GM13977 (cell line): ENCODE measurements at regions not wholly inside any gene's neighbourhood (a gene's known extent, or its start where the extent isn't known, plus 50 kb on each side); places are given as distances from the start of the nearest gene placed in this dataset.
"Not testable (repeated sequence)": the region's sequence is repeated elsewhere in the genome, so short reads cannot be mapped to it uniquely, and the experiment has no call there.

Experiments used
- DNase-seq: peaks from one replicate; pipeline ENCODE4 v3.0.0; 2012; ENCODE audit warnings: low spot score
- in situ Hi-C: fragments of 300-500 bp; cut with MboI; formaldehyde crosslinking; loops from one replicate; pipeline ENCODE4 v1.12.0; 2022; ENCODE audit warnings: low sequenced_read_pairs, low pct_unique_long_range_greater_than_20kb, mixed read lengths, inconsistent platforms; ENCODE audit not compliant: unreplicated experiment
- TF ChIP-seq, protein P1 (sequence below): IDR thresholded peaks from 2 replicates; pipeline ENCODE4 v1.5.1; 2012; ENCODE audit warnings: mild to moderate bottlenecking, control low read depth; ENCODE audit not compliant: insufficient read depth; ENCODE audit errors: extremely low read depth, missing control alignments

GRCh38 chr9:78407636-78408312 lies 110.8 kb downstream of the PSAT1 start:
- in situ Hi-C loops = no loop called here
- TF ChIP-seq, protein P1, sequence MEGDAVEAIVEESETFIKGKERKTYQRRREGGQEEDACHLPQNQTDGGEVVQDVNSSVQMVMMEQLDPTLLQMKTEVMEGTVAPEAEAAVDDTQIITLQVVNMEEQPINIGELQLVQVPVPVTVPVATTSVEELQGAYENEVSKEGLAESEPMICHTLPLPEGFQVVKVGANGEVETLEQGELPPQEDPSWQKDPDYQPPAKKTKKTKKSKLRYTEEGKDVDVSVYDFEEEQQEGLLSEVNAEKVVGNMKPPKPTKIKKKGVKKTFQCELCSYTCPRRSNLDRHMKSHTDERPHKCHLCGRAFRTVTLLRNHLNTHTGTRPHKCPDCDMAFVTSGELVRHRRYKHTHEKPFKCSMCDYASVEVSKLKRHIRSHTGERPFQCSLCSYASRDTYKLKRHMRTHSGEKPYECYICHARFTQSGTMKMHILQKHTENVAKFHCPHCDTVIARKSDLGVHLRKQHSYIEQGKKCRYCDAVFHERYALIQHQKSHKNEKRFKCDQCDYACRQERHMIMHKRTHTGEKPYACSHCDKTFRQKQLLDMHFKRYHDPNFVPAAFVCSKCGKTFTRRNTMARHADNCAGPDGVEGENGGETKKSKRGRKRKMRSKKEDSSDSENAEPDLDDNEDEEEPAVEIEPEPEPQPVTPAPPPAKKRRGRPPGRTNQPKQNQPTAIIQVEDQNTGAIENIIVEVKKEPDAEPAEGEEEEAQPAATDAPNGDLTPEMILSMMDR = no peak
- no peak for DNase-seq

GRCh38 chr9:78408388-78408787 lies 111.5 kb downstream of the PSAT1 start:
- TF ChIP-seq, protein P1 = no peak
- no peak for DNase-seq
- in situ Hi-C loops = no loop called here

DNA sequence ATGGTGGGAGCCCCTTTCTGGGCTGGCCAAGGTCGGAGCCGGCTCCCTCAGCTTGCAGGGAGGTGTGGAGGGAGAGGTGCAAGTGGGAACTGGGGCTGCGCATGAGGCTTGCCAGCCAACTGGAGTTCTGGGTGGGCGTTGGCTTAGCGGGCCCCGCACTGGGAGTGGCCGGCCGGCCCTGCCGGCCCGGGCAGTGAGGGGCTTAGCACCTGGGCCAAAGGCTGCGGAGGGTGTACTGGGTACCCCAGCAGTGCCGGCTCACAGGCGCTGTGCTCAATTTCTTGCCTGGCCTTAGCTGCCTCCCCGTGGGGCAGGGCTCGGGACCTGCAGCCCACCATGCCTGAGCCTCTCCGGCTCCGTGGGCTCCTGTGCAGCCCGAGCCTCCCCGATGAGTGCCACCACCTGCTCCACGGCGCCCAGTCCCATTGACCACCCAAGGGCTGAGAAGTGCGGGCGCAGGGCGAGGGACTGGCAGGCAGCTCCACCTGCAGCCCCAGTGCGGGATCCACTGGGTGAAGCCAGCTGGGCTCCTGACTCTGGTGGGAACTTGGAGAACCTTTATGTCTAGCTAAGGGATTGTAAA lies 113.1 kb downstream of the PSAT1 start:
- in situ Hi-C loops = not testable (repeated sequence)

DNA sequence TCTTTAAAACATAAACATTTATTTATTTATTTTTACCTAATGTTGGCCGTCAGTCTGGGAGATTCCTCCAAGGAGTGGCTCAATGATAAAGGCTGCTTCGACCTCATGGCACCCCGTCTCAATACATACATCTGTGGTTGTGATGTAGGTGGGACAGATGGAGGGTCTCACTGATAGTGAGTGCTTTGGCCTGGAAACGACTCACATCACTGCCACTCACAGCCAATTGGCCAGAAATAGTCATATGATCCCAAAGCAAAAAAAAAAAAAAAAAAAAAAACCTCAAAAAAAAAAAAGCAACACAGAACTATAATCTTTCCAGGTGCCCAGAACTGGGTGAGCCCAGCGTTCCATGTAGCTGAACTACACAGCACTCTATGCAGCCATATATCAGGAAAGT lies 125.4 kb downstream of the PSAT1 start:
- in situ Hi-C loops = no loop called here
- TF ChIP-seq, protein P1 = no peak

More for the DNA sequence above, 113.1 kb downstream of the PSAT1 start:
- DNase-seq = not testable (repeated sequence)

DNA sequence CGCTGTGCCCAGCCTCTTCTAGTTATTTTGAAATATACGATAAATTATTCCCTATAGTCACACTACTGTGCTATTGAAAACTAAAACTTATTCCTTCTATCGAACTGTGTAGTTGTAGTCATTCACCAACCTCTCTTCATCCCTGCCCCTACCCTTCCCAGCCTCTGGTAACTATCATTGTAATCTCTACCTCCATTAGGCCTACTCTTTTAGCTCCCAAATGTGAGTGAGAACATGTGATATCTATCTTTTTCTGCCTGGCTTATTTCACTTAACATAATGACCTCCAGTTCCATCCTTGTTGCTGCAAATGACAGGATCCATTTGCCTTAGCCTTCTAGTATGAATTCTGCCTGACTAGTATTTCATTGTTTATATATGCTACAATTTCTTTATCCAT lies 127.4 kb downstream of the PSAT1 start:
- TF ChIP-seq, protein P1 = no peak
- DNase-seq = no peak
- in situ Hi-C loops = no loop called here

More for the DNA sequence above, 125.4 kb downstream of the PSAT1 start:
- DNase-seq = no peak

DNA sequence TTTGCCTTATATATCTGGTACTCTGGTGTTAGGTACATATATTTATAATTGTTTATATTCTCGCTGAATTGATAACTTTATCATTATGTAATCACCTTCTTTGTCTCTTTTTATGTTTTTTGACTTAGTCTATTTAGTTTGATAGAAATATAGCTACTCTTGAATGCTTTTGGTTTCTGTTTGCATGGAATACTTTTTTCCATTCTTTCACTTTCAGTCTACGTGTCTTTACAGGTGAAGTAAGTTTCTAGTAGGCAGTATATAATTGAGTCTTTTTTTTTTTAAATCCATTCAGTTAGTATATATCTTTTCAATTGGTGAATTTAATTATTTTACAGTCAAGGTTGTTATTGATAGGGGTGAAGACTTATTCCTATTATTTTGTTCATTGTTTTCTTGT lies 131.7 kb downstream of the PSAT1 start:
- DNase-seq = no peak
- in situ Hi-C loops = no loop called here
- TF ChIP-seq, protein P1 = no peak

DNA sequence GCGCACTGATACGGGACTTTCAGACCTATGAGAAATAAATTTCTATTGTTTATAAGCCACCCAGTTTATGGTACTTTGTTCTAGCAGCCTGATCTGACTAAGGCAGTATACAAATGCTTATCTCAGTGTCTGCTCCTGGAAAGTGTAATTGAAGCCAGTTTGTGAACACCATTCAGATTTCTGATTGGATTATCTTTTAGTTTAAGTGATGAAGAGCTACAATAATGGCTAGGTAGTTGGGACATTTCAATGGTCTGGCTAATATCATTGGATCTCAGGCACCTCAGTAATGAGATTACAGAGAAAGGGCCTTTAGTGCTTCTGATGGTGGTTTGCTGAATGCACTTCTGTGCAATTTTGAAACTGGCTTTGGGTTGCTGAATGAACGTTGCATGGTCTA lies 133.5 kb downstream of the PSAT1 start:
- TF ChIP-seq, protein P1 = no peak
- in situ Hi-C loops = no loop called here
- DNase-seq = no peak

DNA sequence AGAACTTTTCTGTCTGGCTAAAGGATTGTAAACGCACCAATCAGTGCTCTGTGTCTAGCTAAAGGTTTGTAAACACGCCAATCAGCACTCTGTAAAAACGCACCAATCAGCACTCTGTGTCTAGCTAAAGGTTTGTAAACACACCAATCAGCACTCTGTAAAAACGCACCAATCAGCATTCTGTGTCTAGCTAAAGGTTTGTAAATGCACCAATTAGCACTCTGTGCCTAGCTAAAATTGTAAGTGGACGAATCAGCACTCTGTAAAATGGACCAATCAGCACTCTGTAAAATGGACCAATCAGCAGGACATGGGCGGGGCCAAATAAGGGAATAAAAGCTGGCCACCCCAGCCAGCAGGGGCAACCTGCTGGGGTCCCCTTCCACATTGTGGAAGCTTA lies 134.1 kb downstream of the PSAT1 start:
- in situ Hi-C loops, DNase-seq: not testable (repeated sequence)
